Loucy (cell line): ENCODE measurements at regions not wholly inside any gene's neighbourhood (a gene's known extent, or its start where the extent isn't known, plus 50 kb on each side); places are given as distances from the start of the nearest gene placed in this dataset.

Experiments used
- H2AFZ ChIP-seq: fragments of 200-600 bp; sonication (generic); 2 replicates; pipeline ENCODE4 v1.6.0; 2016; ENCODE audit warnings: antibody characterized with exemption, mild to moderate bottlenecking, low read length, moderate library complexity
- H3F3A ChIP-seq: fragments of 200-600 bp; 2 replicates; pipeline ENCODE4 v1.6.0; 2016; ENCODE audit warnings: antibody characterized with exemption, low read depth, mild to moderate bottlenecking
- H3K27me3 ChIP-seq: fragments of 200-600 bp; sonication (generic); 2 replicates; pipeline ENCODE4 v1.6.1; 2014; ENCODE audit warnings: low read length, mild to moderate bottlenecking; ENCODE audit not compliant: insufficient read depth, poor library complexity, severe bottlenecking
- H3K36me3 ChIP-seq: fragments of 200-600 bp; sonication (generic); 2 replicates; pipeline ENCODE4 v1.6.1; 2016; ENCODE audit warnings: low read length; ENCODE audit not compliant: insufficient read depth
- H3K4me1 ChIP-seq: fragments of 200-600 bp; sonication (generic); 2 replicates; pipeline ENCODE4 v1.5.1; 2014; ENCODE audit warnings: low read length, mild to moderate bottlenecking; ENCODE audit not compliant: insufficient read depth, poor library complexity, severe bottlenecking
- H3K4me2 ChIP-seq: fragments of 200-600 bp; sonication (generic); 2 replicates; pipeline ENCODE4 v1.6.0; 2014; ENCODE audit warnings: antibody characterized with exemption, low read length, low read depth, mild to moderate bottlenecking; ENCODE audit not compliant: poor library complexity, severe bottlenecking
- H3K4me3 ChIP-seq: fragments of 200-600 bp; sonication (generic); 2 replicates; pipeline ENCODE4 v1.5.1; 2014; ENCODE audit warnings: low read length, mild to moderate bottlenecking, mixed read lengths; ENCODE audit not compliant: poor library complexity, severe bottlenecking
- H3K79me2 ChIP-seq: fragments of 200-600 bp; sonication (generic); 2 replicates; pipeline ENCODE4 v1.6.1; 2014; ENCODE audit warnings: low read length; ENCODE audit not compliant: insufficient read depth
- H3K9ac ChIP-seq: fragments of 200-600 bp; sonication (generic); 2 replicates; pipeline ENCODE4 v1.6.0; 2014; ENCODE audit warnings: mild to moderate bottlenecking, low read depth, low read length, moderate library complexity; ENCODE audit not compliant: poor library complexity, severe bottlenecking
- H3K9me2 ChIP-seq: fragments of 200-600 bp; sonication (generic); replicated peaks from 2 replicates; pipeline ENCODE4 v1.6.1; 2016; ENCODE audit warnings: low read depth, low read length, mixed read lengths
- H3K9me3 ChIP-seq: fragments of 200-600 bp; sonication (generic); 2 replicates; pipeline ENCODE4 v1.6.1; 2014; ENCODE audit warnings: mild to moderate bottlenecking, antibody characterized with exemption, low read length, low read depth; ENCODE audit not compliant: insufficient read depth
- H4K20me1 ChIP-seq: fragments of 200-600 bp; sonication (generic); 2 replicates; pipeline ENCODE4 v1.6.0; 2014; ENCODE audit warnings: antibody characterized with exemption, low read length, mild to moderate bottlenecking; ENCODE audit not compliant: insufficient read depth, poor library complexity, severe bottlenecking
- CTCF ChIP-seq: fragments of 200-600 bp; sonication (generic); conservative IDR thresholded peaks from 2 replicates; pipeline ENCODE4 v1.5.1; 2014; ENCODE audit warnings: mild to moderate bottlenecking, antibody characterized with exemption, low read length
- EZH2phosphoT487 ChIP-seq: fragments of 200-600 bp; IDR thresholded peaks from 2 replicates; pipeline ENCODE4 v1.6.1; 2018; ENCODE audit warnings: antibody characterized with exemption, mild to moderate bottlenecking, moderate library complexity, borderline replicate concordance

DNA sequence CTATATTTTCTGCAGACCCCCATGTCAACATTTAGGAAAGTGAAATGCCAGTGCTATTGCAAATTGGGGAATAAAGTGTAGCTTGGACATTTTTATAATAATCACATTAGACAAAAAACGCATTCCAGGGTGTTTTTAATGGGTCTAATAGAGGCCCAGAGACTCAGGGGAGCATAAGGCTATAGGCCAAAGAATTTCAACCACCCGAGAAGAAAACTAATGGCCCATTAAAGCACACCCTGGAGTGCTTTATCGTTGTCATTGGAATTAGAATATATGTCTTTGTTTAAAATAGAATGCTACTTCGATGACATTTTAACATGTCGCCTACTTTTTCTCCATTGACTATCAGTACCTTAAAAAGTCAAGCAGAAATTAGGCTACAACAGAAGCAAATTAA lies 414.1 kb upstream of the CDH8 start:
- H3K36me3 ChIP-seq = no peaks in the 10 kb centered on the region
- H3F3A ChIP-seq = no peaks in the 10 kb centered on the region
- no peaks in the 10 kb centered on the region for H3K4me1 ChIP-seq
- H3K9me3 ChIP-seq = no peaks in the 10 kb centered on the region
- no peaks in the 10 kb centered on the region for H4K20me1 ChIP-seq
- no peak overlapping the region for H3K4me2 ChIP-seq
- H3K9me2 ChIP-seq = no peaks in the 10 kb centered on the region
- H3K79me2 ChIP-seq = no peaks in the 10 kb centered on the region
- TF ChIP-seq CTCF (no peak), EZH2phosphoT487 (no peak)
- H3K4me3 ChIP-seq = no peak overlapping the region
- H3K9ac ChIP-seq = no peak overlapping the region
- H2AFZ ChIP-seq = no peak overlapping the region
- no peaks in the 10 kb centered on the region for H3K27me3 ChIP-seq

GRCh38 chr16:62445909-62446308 lies 409.7 kb upstream of the CDH8 start:
- no peak overlapping the region for H3K9ac ChIP-seq
- H3K9me3 ChIP-seq = no peaks in the 10 kb centered on the region
- H3K4me1 ChIP-seq = no peaks in the 10 kb centered on the region
- H4K20me1 ChIP-seq = no peaks in the 10 kb centered on the region
- no peaks in the 10 kb centered on the region for H3K9me2 ChIP-seq
- H3K36me3 ChIP-seq = no peaks in the 10 kb centered on the region
- no peak overlapping the region for H3K4me3 ChIP-seq
- H3K4me2 ChIP-seq = no peak overlapping the region
- TF ChIP-seq CTCF = no peak
- no peak for TF ChIP-seq EZH2phosphoT487
- no peaks in the 10 kb centered on the region for H3F3A ChIP-seq
- H2AFZ ChIP-seq = no peak overlapping the region
- H3K27me3 ChIP-seq = no peaks in the 10 kb centered on the region
- H3K79me2 ChIP-seq = no peaks in the 10 kb centered on the region

DNA sequence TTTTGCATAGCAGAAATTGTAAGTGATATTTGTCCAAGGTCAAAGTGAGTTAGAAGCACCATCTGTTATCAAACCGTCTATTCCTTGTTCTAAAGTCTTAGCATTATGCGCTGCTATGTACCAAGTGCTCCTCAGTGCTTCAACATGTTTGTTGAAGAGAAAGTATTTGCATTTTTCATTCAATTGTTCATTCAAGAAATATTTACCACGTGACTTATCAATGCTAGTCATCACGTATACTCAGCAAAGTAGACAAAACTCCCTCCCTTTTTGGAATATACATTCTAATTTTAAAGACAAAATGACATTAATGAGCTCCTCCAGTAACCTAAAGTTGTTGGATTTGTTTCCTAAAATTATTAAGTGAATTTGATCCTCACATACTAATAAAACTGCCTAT lies 388.0 kb upstream of the CDH8 start:
- Histone ChIP-seq H3K27me3 (no peaks in the 10 kb centered on the region), H3K36me3 (no peaks in the 10 kb centered on the region), H3K9me3 (no peaks in the 10 kb centered on the region), H3K79me2 (no peaks in the 10 kb centered on the region), H3K9ac (no peak overlapping the region), H3F3A (no peaks in the 10 kb centered on the region), H3K4me2 (no peak overlapping the region), H3K9me2 (no peaks in the 10 kb centered on the region), H3K4me1 (no peaks in the 10 kb centered on the region), H2AFZ (no peak overlapping the region), H3K4me3 (no peak overlapping the region), H4K20me1 (no peaks in the 10 kb centered on the region)
- TF ChIP-seq CTCF (no peak), EZH2phosphoT487 (no peak)
